ENCODE measurements at regions not wholly inside any gene's neighbourhood (a gene's known extent, or its start where the extent isn't known, plus 50 kb on each side); places are given as distances from the start of the nearest gene placed in this dataset.

GRCh38 chr15:49741712-49742111, 120.9 kb downstream of the DTWD1 start:
- TF ChIP-seq CTCF (conservative IDR thresholded peaks at IDR 0.05), result no peak
- no peak for TF ChIP-seq EZH2 (IDR thresholded peaks at IDR 0.05; ENCODE audit: low read depth)
